ENCODE measurements at regions not wholly inside any gene's neighbourhood (a gene's known extent, or its start where the extent isn't known, plus 50 kb on each side); places are given as distances from the start of the nearest gene placed in this dataset.

DNA sequence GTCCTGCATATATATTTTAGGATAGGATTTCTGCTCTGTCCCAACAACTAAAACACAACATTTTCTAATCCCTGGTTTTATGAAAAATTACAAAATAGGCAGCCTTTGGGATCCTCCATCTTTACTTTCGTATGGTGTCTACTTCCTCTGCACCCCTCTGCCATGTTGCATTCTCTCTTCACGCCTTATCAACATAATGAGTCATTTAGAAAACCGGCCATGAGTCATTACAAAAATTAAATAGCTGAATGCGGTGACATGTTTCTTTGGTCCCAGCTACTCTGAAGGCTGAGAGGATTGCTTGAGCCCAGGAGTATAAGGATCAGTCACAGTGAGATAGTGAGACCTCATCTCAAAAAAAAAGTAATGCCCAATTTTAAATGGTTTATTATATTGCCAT, 148.1 kb upstream of the CELF2 start:
- H3K9me1 ChIP-seq (replicated peaks; ENCODE audit: control insufficient read depth, extremely low read depth, insufficient read depth, low read length) = no peaks in the 10 kb centered on the region
- dilution Hi-C loops (cut with MboI; ENCODE audit: extremely low pct_ligation_motif_present, low sequenced_read_pairs) (no loop called here), intact Hi-C loops (cut with micrococcal nuclease) (no loop called here)
- BruUV-seq (replicated peaks) = no TSS peak
- peak overlapping the region; percentile 99 for H3K27ac ChIP-seq (ENCODE audit: insufficient read depth, low read depth, low read length)
- FAIRE-seq (peak; percentile 73), DNase-seq (ENCODE audit: low read depth, low spot score) (peak; percentile 78)
- H3K27me3 ChIP-seq (ENCODE audit: control insufficient read depth in 2 of 2, insufficient read depth in 2 of 2, low read length in 2 of 2) = no peaks in the 10 kb centered on the region
- no peaks in the 10 kb centered on the region for H4K20me1 ChIP-seq (replicated peaks; ENCODE audit: control insufficient read depth, extremely low read depth, insufficient read depth, low read length)
- H3K9ac ChIP-seq (replicated peaks; ENCODE audit: extremely low read depth, insufficient read depth, low read length) = peak overlapping the region; percentile 4
- ChIA-PET CTCF (interaction anchor here (1.0 kb wide), 1 partner anchor 38 kb away, joined by 4 read pairs; no protein-coding TSS in a partner anchor), POLR2A (no interaction called here)
- H3K4me3 ChIP-seq (replicated peaks in 1 of 3; ENCODE audit: insufficient read depth in 1 of 3, low read depth in 1 of 3, low read length in 3 of 3) = no peak overlapping the region
- H3K36me3 ChIP-seq (ENCODE audit: control insufficient read depth in 2 of 2, extremely low read depth in 1 of 2, insufficient read depth in 2 of 2, low read length in 2 of 2) = no peaks in the 10 kb centered on the region
- no peak overlapping the region for H3K4me2 ChIP-seq (ENCODE audit: insufficient read depth, low read length)
- no peaks in the 10 kb centered on the region for H3K79me2 ChIP-seq (ENCODE audit: control insufficient read depth, insufficient read depth, low read length)
- H2AFZ ChIP-seq (ENCODE audit: low read depth, low read length) = no peak overlapping the region
- TF ChIP-seq, protein P1, sequence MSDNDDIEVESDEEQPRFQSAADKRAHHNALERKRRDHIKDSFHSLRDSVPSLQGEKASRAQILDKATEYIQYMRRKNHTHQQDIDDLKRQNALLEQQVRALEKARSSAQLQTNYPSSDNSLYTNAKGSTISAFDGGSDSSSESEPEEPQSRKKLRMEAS (IDR thresholded peaks at IDR 0.05; ENCODE audit: insufficient read depth, insufficient read length) = no peak
- TF ChIP-seq POLR2A (IDR thresholded peaks at IDR 0.05; ENCODE audit: low read depth, low read length) (no peak), JUN (IDR thresholded peaks at IDR 0.05; ENCODE audit: borderline replicate concordance, insufficient read depth, insufficient read length, low read depth) (peak; percentile 98), GATA2 (IDR thresholded peaks at IDR 0.05; ENCODE audit: insufficient read depth, insufficient read length, low read depth, low read length) (peak; percentile 55), FOS (IDR thresholded peaks at IDR 0.05; ENCODE audit: borderline replicate concordance, insufficient read depth, low read length) (peak; percentile 95), POLR2AphosphoS5 (IDR thresholded peaks at IDR 0.05; ENCODE audit: insufficient read depth, low read depth, low read length) (peak; percentile 57), EZH2 (IDR thresholded peaks at IDR 0.05; ENCODE audit: borderline replicate concordance, low read depth, low read length, severe bottlenecking) (no peak), MYC (IDR thresholded peaks at IDR 0.05; ENCODE audit: low read depth, low read length) (no peak)
- TF ChIP-seq, protein P2, sequence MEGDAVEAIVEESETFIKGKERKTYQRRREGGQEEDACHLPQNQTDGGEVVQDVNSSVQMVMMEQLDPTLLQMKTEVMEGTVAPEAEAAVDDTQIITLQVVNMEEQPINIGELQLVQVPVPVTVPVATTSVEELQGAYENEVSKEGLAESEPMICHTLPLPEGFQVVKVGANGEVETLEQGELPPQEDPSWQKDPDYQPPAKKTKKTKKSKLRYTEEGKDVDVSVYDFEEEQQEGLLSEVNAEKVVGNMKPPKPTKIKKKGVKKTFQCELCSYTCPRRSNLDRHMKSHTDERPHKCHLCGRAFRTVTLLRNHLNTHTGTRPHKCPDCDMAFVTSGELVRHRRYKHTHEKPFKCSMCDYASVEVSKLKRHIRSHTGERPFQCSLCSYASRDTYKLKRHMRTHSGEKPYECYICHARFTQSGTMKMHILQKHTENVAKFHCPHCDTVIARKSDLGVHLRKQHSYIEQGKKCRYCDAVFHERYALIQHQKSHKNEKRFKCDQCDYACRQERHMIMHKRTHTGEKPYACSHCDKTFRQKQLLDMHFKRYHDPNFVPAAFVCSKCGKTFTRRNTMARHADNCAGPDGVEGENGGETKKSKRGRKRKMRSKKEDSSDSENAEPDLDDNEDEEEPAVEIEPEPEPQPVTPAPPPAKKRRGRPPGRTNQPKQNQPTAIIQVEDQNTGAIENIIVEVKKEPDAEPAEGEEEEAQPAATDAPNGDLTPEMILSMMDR (IDR thresholded peaks at IDR 0.05; ENCODE audit: extremely low read depth in 1 of 2, insufficient read depth in 1 of 2, low read depth in 1 of 2, low read length in 2 of 2) = no peak
- H3K9me3 ChIP-seq (replicated peaks; ENCODE audit: control insufficient read depth, insufficient read depth, low read length) = no peaks in the 10 kb centered on the region
- H3K4me1 ChIP-seq (ENCODE audit: control insufficient read depth, extremely low read depth, insufficient read depth, low read length) = peaks cover 35% of the 10 kb centered on the region

Measured in endothelial cell of umbilical vein (primary cell).